ENCODE measurements at regions not wholly inside any gene's neighbourhood (a gene's known extent, or its start where the extent isn't known, plus 50 kb on each side); places are given as distances from the start of the nearest gene placed in this dataset.

GRCh38 chrX:26954029-26954428 is 509.1 kb downstream of the PPP4R3C start:
- POLR2A ChIA-PET = no interaction called here

DNA sequence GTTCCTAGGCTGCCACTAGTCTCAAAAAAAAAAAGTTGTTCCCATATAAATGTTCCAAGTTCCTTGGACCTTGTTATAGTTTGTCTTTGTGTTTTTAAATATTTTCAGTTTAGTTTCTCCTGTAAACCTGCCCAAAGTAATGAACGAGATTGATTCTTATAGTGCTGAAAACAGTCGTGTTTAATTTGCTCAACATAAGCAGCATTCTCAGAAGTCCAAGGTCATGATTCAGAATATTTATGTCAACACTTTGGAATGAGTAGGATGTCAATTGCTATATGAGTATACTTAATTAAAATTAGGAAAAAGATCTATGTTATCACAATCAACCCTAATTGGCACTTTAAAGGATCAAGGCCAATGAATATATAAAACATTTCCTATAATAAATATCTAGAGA is 510.9 kb downstream of the PPP4R3C start:
- FAIRE-seq (no peak), DNase-seq (ENCODE audit: low read depth in 1 of 2, low spot score in 1 of 2) (no peak), ATAC-seq (no peak)
- no peak for TF ChIP-seq HOXB5 (CRISPR knock-in tag; IDR thresholded peaks at IDR 0.05)
- ChIA-PET POLR2A (no interaction called here), CTCF (no interaction called here)
- Histone ChIP-seq H3K9me3 (no peaks in the 10 kb centered on the region), H3K27ac (no peak overlapping the region), H3K4me1 (no peaks in the 10 kb centered on the region), H3K4me2 (no peak overlapping the region), H3K4me3 (no peak overlapping the region)
- 0% methylated on average over 2 of the region's 2 CpGs for WGBS (ENCODE audit: missing lambda C conversion rate)

More at GRCh38 chrX:26954029-26954428, 509.1 kb downstream of the PPP4R3C start:
- CTCF ChIA-PET = no interaction called here
- Histone ChIP-seq H3K27ac (no peak overlapping the region), H3K4me2 (no peak overlapping the region), H3K4me1 (no peaks in the 10 kb centered on the region), H3K9me3 (no peaks in the 10 kb centered on the region), H3K4me3 (no peak overlapping the region)
- 0% methylated on average over 2 of the region's 2 CpGs for WGBS (ENCODE audit: missing lambda C conversion rate)
- TF ChIP-seq PHF8 (IDR thresholded peaks at IDR 0.05; ENCODE audit: borderline replicate concordance, low read depth) = no peak
- TF ChIP-seq ZC3H11A (IDR thresholded peaks at IDR 0.05) = no peak
- TF ChIP-seq ELK1 (IDR thresholded peaks at IDR 0.05; ENCODE audit: low read depth, low read length) = no peak
- TF ChIP-seq KDM5A (IDR thresholded peaks at IDR 0.05) = no peak
- TF ChIP-seq, protein P1, sequence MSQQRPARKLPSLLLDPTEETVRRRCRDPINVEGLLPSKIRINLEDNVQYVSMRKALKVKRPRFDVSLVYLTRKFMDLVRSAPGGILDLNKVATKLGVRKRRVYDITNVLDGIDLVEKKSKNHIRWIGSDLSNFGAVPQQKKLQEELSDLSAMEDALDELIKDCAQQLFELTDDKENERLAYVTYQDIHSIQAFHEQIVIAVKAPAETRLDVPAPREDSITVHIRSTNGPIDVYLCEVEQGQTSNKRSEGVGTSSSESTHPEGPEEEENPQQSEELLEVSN (IDR thresholded peaks at IDR 0.05; ENCODE audit: borderline replicate concordance, low read depth) = no peak
- TF ChIP-seq CBX2 (IDR thresholded peaks at IDR 0.05; ENCODE audit: borderline replicate concordance, low read depth) = no peak
- no peak for TF ChIP-seq ZSCAN20 (CRISPR knock-in tag; IDR thresholded peaks at IDR 0.05)
- no peak for TF ChIP-seq MAX (IDR thresholded peaks at IDR 0.05)
- ATAC-seq = no peak
- DNase-seq (ENCODE audit: low read depth in 1 of 2, low spot score in 1 of 2) = no peak
- no peak for FAIRE-seq

- no peak for ATAC-seq
- no peaks in the 10 kb centered on the region for H3K4me1 ChIP-seq
- DNase-seq (ENCODE audit: low read depth in 1 of 2, low spot score in 1 of 2) = no peak
- 0% methylated on average over 2 of the region's 2 CpGs for WGBS (ENCODE audit: missing lambda C conversion rate)
- H3K4me3 ChIP-seq = no peak overlapping the region
- TF ChIP-seq RARB (CRISPR knock-in tag; IDR thresholded peaks at IDR 0.05) (no peak), CBX8 (IDR thresholded peaks at IDR 0.05) (no peak), MAFK (IDR thresholded peaks at IDR 0.05; ENCODE audit: partially characterized antibody) (no peak), FOSL2 (IDR thresholded peaks at IDR 0.05) (no peak), FOSL2 (CRISPR knock-in tag; IDR thresholded peaks at IDR 0.05) (no peak), KDM5A (IDR thresholded peaks at IDR 0.05) (no peak), CHD4 (IDR thresholded peaks at IDR 0.05; ENCODE audit: borderline replicate concordance) (no peak), MYC (IDR thresholded peaks at IDR 0.05; ENCODE audit: borderline replicate concordance, low read length) (no peak), SREBF2 (IDR thresholded peaks at IDR 0.05) (no peak), EHF (CRISPR knock-in tag; IDR thresholded peaks at IDR 0.05) (no peak), ZC3H11A (IDR thresholded peaks at IDR 0.05) (no peak), NR3C1 (IDR thresholded peaks at IDR 0.05) (no peak), HEYL (CRISPR knock-in tag; IDR thresholded peaks at IDR 0.05) (no peak), MAZ (IDR thresholded peaks at IDR 0.05; ENCODE audit: borderline replicate concordance, low read depth, low read length) (no peak), TP53 (CRISPR knock-in tag; IDR thresholded peaks at IDR 0.05) (no peak), HOXB5 (CRISPR knock-in tag; IDR thresholded peaks at IDR 0.05) (no peak), SMC3 (IDR thresholded peaks at IDR 0.05) (no peak), CBX2 (IDR thresholded peaks at IDR 0.05; ENCODE audit: borderline replicate concordance, low read depth) (no peak)
- FAIRE-seq = peak; percentile 76
- H3K9me3 ChIP-seq = no peaks in the 10 kb centered on the region
- H3K4me2 ChIP-seq = no peak overlapping the region
- ChIA-PET POLR2A (no interaction called here), CTCF (no interaction called here)
- no peak overlapping the region for H3K27ac ChIP-seq
These were observed 535.7 kb downstream of the PPP4R3C start for GRCh38 chrX:26927419-26927818.

All from A549 (cell line).